A549 (cell line): ENCODE measurements at regions not wholly inside any gene's neighbourhood (a gene's known extent, or its start where the extent isn't known, plus 50 kb on each side); places are given as distances from the start of the nearest gene placed in this dataset.

ENCODE experiments used
- CTCF ChIP-seq: fragments of >200 bp; sonication (Bioruptor Twin); formaldehyde crosslinking; IDR thresholded peaks from 3 replicates; pipeline ENCODE4 v1.5.1; 2016
- EP300 ChIP-seq, 2 experiments: fragments of >200 bp; sonication (Bioruptor Twin); formaldehyde crosslinking; IDR thresholded peaks; 2 replicates in 1 of 2; 3 replicates in 1 of 2; pipeline ENCODE4 v1.6.1; 2016 to 2017
- ESRRA ChIP-seq: fragments of 150-350 bp; IDR thresholded peaks from 2 replicates; pipeline ENCODE4 v1.6.1; 2014; ENCODE audit warnings: mild to moderate bottlenecking, low read length, borderline replicate concordance
- FOSL2 ChIP-seq, 2 experiments: fragments of 450-650 bp in 1 of 2; fragments of >200 bp in 1 of 2; sonication (Bioruptor Twin) in 1 of 2; formaldehyde crosslinking; IDR thresholded peaks; 2 replicates each; pipeline versions ENCODE4 v1.5.0 to v1.6.1; 2016 to 2020; ENCODE audit warnings: mild to moderate bottlenecking in 1 of 2, moderate library complexity in 1 of 2
- MAZ ChIP-seq: fragments of 150-350 bp; IDR thresholded peaks from 2 replicates; pipeline ENCODE4 v1.6.1; 2014; ENCODE audit warnings: antibody characterized with exemption, low read depth, low read length, borderline replicate concordance
- PHF8 ChIP-seq: fragments of 200-600 bp; sonication (generic); IDR thresholded peaks from 2 replicates; pipeline ENCODE4 v1.6.1; 2016; ENCODE audit warnings: low read depth, mild to moderate bottlenecking, antibody characterized with exemption, moderate library complexity, borderline replicate concordance
- POLR2A ChIP-seq: IDR thresholded peaks from 2 replicates; pipeline ENCODE4 v1.6.1; 2012; ENCODE audit warnings: mild to moderate bottlenecking, low read length
- RARB ChIP-seq: fragments of 250-450 bp; sonication (Bioruptor Pico); IDR thresholded peaks from 2 replicates; pipeline ENCODE4 v1.8.0; 2021; ENCODE audit warnings: mild to moderate bottlenecking, moderate library complexity
- TF ChIP-seq, protein P1 (sequence below): fragments of 450-650 bp; IDR thresholded peaks from 2 replicates; pipeline ENCODE4 v1.6.1; 2014; ENCODE audit warnings: antibody characterized with exemption

- TF ChIP-seq CTCF (no peak), PHF8 (no peak), RARB (no peak), MAZ (no peak), POLR2A (no peak), ESRRA (no peak), FOSL2 (IDR thresholded peaks at IDR 0.05) (no peak), FOSL2 (CRISPR knock-in tag; IDR thresholded peaks at IDR 0.05) (no peak), EP300 (IDR thresholded peaks at IDR 0.05) (no peak)
- TF ChIP-seq, protein P1, sequence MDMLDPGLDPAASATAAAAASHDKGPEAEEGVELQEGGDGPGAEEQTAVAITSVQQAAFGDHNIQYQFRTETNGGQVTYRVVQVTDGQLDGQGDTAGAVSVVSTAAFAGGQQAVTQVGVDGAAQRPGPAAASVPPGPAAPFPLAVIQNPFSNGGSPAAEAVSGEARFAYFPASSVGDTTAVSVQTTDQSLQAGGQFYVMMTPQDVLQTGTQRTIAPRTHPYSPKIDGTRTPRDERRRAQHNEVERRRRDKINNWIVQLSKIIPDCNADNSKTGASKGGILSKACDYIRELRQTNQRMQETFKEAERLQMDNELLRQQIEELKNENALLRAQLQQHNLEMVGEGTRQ: no peak
Measured at GRCh38 chr13:34346626-34347025, 528.7 kb downstream of the RFC3 start.
